ENCODE measurements at regions not wholly inside any gene's neighbourhood (a gene's known extent, or its start where the extent isn't known, plus 50 kb on each side); places are given as distances from the start of the nearest gene placed in this dataset.
A peak's percentile ranks its signal among the peaks of the same experiment; 100 is the strongest.
"Not testable (repeated sequence)": the region's sequence is repeated elsewhere in the genome, so short reads cannot be mapped to it uniquely, and the experiment has no call there.

- intact Hi-C loops (cut with micrococcal nuclease): no loop called here
- Mint-ChIP-seq H3K36me3 (ENCODE audit: low read depth) (no peaks in the 10 kb centered on the region), H3K9me3 (no peaks in the 10 kb centered on the region), H3K4me1 (ENCODE audit: low read depth) (peaks cover 39% of the 10 kb centered on the region), H3K4me3 (no peak overlapping the region), H3K27me3 (peaks cover 80% of the 10 kb centered on the region), H3K27ac (no peak overlapping the region)
These were observed 63.9 kb upstream of the ECHDC3 start for GRCh38 chr10:11678074-11678793.

- Mint-ChIP-seq H3K27ac (no peak overlapping the region), H3K4me1 (ENCODE audit: low read depth) (peaks cover 41% of the 10 kb centered on the region), H3K36me3 (ENCODE audit: low read depth) (no peaks in the 10 kb centered on the region), H3K4me3 (no peak overlapping the region), H3K9me3 (no peaks in the 10 kb centered on the region), H3K27me3 (peaks cover 85% of the 10 kb centered on the region)
- intact Hi-C loops (cut with micrococcal nuclease): no loop called here
These were observed 64.7 kb upstream of the ECHDC3 start for GRCh38 chr10:11677480-11677879.

- no peak overlapping the region for H3K27ac Mint-ChIP-seq
These were observed 62.2 kb upstream of the USP6NL start for GRCh38 chr10:11673346-11674280.

GRCh38 chr10:11672836-11673235 lies 61.4 kb upstream of the USP6NL start:
- no peak overlapping the region for H3K4me3 Mint-ChIP-seq
- no peaks in the 10 kb centered on the region for H3K36me3 Mint-ChIP-seq (ENCODE audit: low read depth)
- peaks cover 34% of the 10 kb centered on the region for H3K4me1 Mint-ChIP-seq (ENCODE audit: low read depth)
- intact Hi-C loops (cut with micrococcal nuclease): no loop called here
- H3K27me3 Mint-ChIP-seq: peaks cover 78% of the 10 kb centered on the region
- H3K27ac Mint-ChIP-seq: no peak overlapping the region
- no peaks in the 10 kb centered on the region for H3K9me3 Mint-ChIP-seq

More at GRCh38 chr10:11673346-11674280, 62.2 kb upstream of the USP6NL start:
- Mint-ChIP-seq H3K27me3 (peaks cover 83% of the 10 kb centered on the region), H3K4me3 (no peak overlapping the region), H3K36me3 (ENCODE audit: low read depth) (no peaks in the 10 kb centered on the region), H3K4me1 (ENCODE audit: low read depth) (peaks cover 29% of the 10 kb centered on the region), H3K9me3 (no peaks in the 10 kb centered on the region)
- intact Hi-C loops (cut with micrococcal nuclease): no loop called here

GRCh38 chr10:11670381-11670780 lies 58.9 kb upstream of the USP6NL start:
- Mint-ChIP-seq H3K27ac (no peak overlapping the region), H3K36me3 (ENCODE audit: low read depth) (no peaks in the 10 kb centered on the region), H3K4me1 (ENCODE audit: low read depth) (peaks cover 46% of the 10 kb centered on the region), H3K9me3 (peaks cover 12% of the 10 kb centered on the region), H3K27me3 (peaks cover 68% of the 10 kb centered on the region), H3K4me3 (no peak overlapping the region)
- intact Hi-C loops (cut with micrococcal nuclease): no loop called here

- H3K4me1 Mint-ChIP-seq (ENCODE audit: low read depth): peaks cover 55% of the 10 kb centered on the region
- no peak overlapping the region for H3K27ac Mint-ChIP-seq
- H3K27me3 Mint-ChIP-seq: peaks cover 61% of the 10 kb centered on the region
- H3K9me3 Mint-ChIP-seq: peaks cover 12% of the 10 kb centered on the region
- intact Hi-C loops (cut with micrococcal nuclease): loop anchor here (5.0 to 10.0 kb wide), 2 partner anchors 37 to 46 kb away; no protein-coding TSS in a partner anchor
- no peak overlapping the region for H3K4me3 Mint-ChIP-seq
- H3K36me3 Mint-ChIP-seq (ENCODE audit: low read depth): no peaks in the 10 kb centered on the region
These were observed 57.6 kb upstream of the USP6NL start for GRCh38 chr10:11668847-11669610.

- peaks cover 47% of the 10 kb centered on the region for H3K4me1 Mint-ChIP-seq (ENCODE audit: low read depth)
- intact Hi-C loops (cut with micrococcal nuclease): loop anchor here (5.0 to 10.0 kb wide), 2 partner anchors 35 to 47 kb away; no protein-coding TSS in a partner anchor
- H3K4me3 Mint-ChIP-seq: no peak overlapping the region
- peak overlapping the region; percentile 32 for H3K27ac Mint-ChIP-seq
- H3K9me3 Mint-ChIP-seq: peaks cover 12% of the 10 kb centered on the region
- H3K36me3 Mint-ChIP-seq (ENCODE audit: low read depth): no peaks in the 10 kb centered on the region
- H3K27me3 Mint-ChIP-seq: peaks cover 56% of the 10 kb centered on the region
These were observed 56.3 kb upstream of the USP6NL start for GRCh38 chr10:11667756-11668155.

- Mint-ChIP-seq H3K9me3 (peaks cover 12% of the 10 kb centered on the region), H3K27ac (peak overlapping the region; percentile 51), H3K36me3 (ENCODE audit: low read depth) (no peaks in the 10 kb centered on the region), H3K27me3 (peaks cover 41% of the 10 kb centered on the region), H3K4me1 (ENCODE audit: low read depth) (peaks cover 59% of the 10 kb centered on the region), H3K4me3 (peak overlapping the region; percentile 27)
- intact Hi-C loops (cut with micrococcal nuclease): loop anchor here (10.0 kb wide), 1 partner anchor 51 kb away; no protein-coding TSS in a partner anchor
These were observed 52.5 kb upstream of the USP6NL start for GRCh38 chr10:11663763-11664555.

GRCh38 chr10:11663126-11663515 lies 51.7 kb upstream of the USP6NL start:
- H3K36me3 Mint-ChIP-seq (ENCODE audit: low read depth); H3K27ac Mint-ChIP-seq; H3K4me3 Mint-ChIP-seq: not testable (repeated sequence)
- Mint-ChIP-seq H3K27me3 (peaks cover 41% of the 10 kb centered on the region), H3K9me3 (peaks cover 12% of the 10 kb centered on the region), H3K4me1 (ENCODE audit: low read depth) (peaks cover 57% of the 10 kb centered on the region)
- intact Hi-C loops (cut with micrococcal nuclease): loop anchor here (10.0 kb wide), 1 partner anchor 52 kb away; no protein-coding TSS in a partner anchor

GRCh38 chr10:11661441-11661840 lies 50.0 kb upstream of the USP6NL start:
- intact Hi-C loops (cut with micrococcal nuclease): loop anchor here (10.0 kb wide), 1 partner anchor 53 kb away; no protein-coding TSS in a partner anchor
- H3K27ac Mint-ChIP-seq: no peak overlapping the region
- no peaks in the 10 kb centered on the region for H3K36me3 Mint-ChIP-seq (ENCODE audit: low read depth)
- peaks cover 36% of the 10 kb centered on the region for H3K27me3 Mint-ChIP-seq
- peaks cover 48% of the 10 kb centered on the region for H3K4me1 Mint-ChIP-seq (ENCODE audit: low read depth)
- no peak overlapping the region for H3K4me3 Mint-ChIP-seq
- H3K9me3 Mint-ChIP-seq: peaks cover 10% of the 10 kb centered on the region
